ENCODE measurements at regions not wholly inside any gene's neighbourhood (a gene's known extent, or its start where the extent isn't known, plus 50 kb on each side); places are given as distances from the start of the nearest gene placed in this dataset.

DNA sequence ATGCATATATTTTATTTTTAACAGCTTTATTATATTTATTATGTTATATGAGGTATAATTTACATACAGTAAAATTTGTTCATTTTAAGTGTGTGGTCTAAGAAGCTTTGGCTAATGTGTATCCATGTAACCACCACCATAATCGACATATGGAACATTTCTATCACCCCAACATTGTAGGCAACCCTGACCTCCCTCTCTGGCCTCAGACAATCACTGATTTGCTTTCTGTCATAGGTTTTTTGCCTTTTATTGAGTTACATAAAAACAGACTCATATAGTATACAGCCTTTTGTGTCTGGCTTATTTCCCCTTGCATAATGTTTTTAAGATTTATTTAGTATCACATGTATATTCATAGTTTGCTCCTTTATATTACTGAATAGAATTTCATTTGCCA is 90.7 kb upstream of the KL start:
- CTCF ChIA-PET = interaction anchor here (0.8 to 1.2 kb wide), 2 partner anchors 8 to 14 kb away, joined by 3 read pairs; no protein-coding TSS in a partner anchor
- no peak overlapping the region for H3K4me3 ChIP-seq (ENCODE audit: low read depth, low read length)
- DNase-seq (ENCODE audit: low read depth, low spot score) = no peak
- POLR2A ChIA-PET = no interaction called here
- TF ChIP-seq, protein P1, sequence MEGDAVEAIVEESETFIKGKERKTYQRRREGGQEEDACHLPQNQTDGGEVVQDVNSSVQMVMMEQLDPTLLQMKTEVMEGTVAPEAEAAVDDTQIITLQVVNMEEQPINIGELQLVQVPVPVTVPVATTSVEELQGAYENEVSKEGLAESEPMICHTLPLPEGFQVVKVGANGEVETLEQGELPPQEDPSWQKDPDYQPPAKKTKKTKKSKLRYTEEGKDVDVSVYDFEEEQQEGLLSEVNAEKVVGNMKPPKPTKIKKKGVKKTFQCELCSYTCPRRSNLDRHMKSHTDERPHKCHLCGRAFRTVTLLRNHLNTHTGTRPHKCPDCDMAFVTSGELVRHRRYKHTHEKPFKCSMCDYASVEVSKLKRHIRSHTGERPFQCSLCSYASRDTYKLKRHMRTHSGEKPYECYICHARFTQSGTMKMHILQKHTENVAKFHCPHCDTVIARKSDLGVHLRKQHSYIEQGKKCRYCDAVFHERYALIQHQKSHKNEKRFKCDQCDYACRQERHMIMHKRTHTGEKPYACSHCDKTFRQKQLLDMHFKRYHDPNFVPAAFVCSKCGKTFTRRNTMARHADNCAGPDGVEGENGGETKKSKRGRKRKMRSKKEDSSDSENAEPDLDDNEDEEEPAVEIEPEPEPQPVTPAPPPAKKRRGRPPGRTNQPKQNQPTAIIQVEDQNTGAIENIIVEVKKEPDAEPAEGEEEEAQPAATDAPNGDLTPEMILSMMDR (IDR thresholded peaks at IDR 0.05; ENCODE audit: insufficient read depth, low read length, missing control alignments) = no peak

DNA sequence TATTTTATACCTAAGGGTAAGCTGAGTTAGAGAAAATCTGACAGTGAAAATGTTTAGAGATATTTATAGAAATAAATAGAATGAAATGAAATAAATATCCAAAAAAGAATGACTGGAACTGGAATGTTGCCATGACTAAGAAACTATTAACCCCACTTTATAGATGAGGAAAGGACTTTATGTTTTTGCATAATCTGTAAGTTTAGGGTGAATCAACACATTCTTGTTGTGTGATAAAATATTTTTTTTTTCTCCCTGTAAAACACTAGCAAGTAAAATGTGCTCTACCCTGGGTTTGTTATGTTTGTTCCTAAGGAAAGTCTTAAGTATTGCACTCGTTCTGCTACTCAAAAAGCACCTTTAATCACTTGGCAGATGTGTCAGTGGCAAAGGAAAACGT is 83.8 kb upstream of the KL start:
- ChIA-PET POLR2A (no interaction called here), CTCF (no interaction called here)
- TF ChIP-seq, protein P1 (IDR thresholded peaks at IDR 0.05; ENCODE audit: insufficient read depth, low read length, missing control alignments) = no peak
- no peak overlapping the region for H3K4me3 ChIP-seq (ENCODE audit: low read depth, low read length)
- no peak for DNase-seq (ENCODE audit: low read depth, low spot score)

DNA sequence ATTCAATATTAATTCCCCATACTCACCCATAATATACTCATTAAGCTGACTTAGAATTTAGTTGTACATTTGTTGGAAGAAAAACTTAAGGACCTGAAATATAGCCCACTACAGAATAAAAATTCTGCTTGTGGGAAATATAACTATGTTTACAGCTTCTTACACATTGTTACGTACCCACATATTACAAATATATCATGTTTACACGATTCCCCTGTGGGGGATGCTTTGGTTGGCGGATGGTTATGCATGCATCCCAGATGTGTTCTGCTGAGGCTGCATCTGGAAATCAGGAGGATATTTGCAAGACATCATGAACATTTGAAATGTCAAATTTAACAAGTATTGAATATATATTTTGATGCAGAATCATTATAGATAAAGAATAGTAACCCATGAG is 79.5 kb upstream of the KL start:
- TF ChIP-seq, protein P1 (IDR thresholded peaks at IDR 0.05; ENCODE audit: insufficient read depth, low read length, missing control alignments) = no peak
- POLR2A ChIA-PET = no interaction called here
- CTCF ChIA-PET = interaction anchor here (0.7 kb wide), 1 partner anchor 9 kb away, joined by 3 read pairs; no protein-coding TSS in a partner anchor
- no peak overlapping the region for H3K4me3 ChIP-seq (ENCODE audit: low read depth, low read length)
- no peak for DNase-seq (ENCODE audit: low read depth, low spot score)

DNA sequence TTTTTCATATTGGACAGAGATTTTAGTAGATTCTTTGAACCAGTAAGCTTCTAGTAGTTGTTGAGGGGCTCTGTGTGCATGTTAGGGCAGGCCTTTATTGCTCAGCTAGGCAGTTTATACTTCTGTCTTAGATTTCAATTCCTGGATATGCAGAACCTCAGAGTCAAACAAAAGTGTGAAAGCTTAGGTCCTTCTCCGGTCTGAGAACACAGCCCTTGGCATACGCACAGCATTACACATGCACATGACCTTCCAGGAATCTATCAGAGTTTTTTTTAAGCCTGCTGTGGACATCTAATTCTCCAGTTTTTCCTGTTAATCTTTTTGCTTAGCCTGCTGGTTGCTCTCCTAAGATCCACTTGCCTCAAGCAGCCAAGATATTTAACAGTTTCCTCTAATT is 77.9 kb upstream of the KL start:
- ChIA-PET CTCF (no interaction called here), POLR2A (no interaction called here)
- TF ChIP-seq, protein P1 (IDR thresholded peaks at IDR 0.05; ENCODE audit: insufficient read depth, low read length, missing control alignments) = no peak
- DNase-seq (ENCODE audit: low read depth, low spot score) = no peak
- no peak overlapping the region for H3K4me3 ChIP-seq (ENCODE audit: low read depth, low read length)

DNA sequence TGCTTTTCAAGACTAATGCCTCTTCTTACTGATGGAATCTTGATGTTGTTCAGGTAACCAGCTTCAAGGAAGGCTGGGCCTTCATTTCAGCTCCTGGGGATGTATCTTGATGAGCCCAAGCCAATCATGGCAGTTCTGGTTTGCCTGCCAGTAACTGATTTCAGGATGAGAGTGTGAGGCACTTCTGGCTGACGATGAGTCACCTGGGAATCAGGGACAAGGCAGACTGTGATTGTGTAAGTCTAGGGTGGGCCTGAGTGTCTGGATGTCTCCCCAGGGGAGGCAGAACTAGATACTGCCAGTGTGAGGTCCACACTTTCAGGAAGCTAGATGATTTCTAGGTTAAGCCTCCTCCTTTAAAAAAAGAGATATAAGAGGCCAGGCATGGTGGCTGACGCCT is 77.3 kb upstream of the KL start:
- ChIA-PET POLR2A (no interaction called here), CTCF (no interaction called here)
- H3K4me3 ChIP-seq (ENCODE audit: low read depth, low read length) = no peak overlapping the region
- no peak for DNase-seq (ENCODE audit: low read depth, low spot score)
- TF ChIP-seq, protein P1 (IDR thresholded peaks at IDR 0.05; ENCODE audit: insufficient read depth, low read length, missing control alignments) = no peak

DNA sequence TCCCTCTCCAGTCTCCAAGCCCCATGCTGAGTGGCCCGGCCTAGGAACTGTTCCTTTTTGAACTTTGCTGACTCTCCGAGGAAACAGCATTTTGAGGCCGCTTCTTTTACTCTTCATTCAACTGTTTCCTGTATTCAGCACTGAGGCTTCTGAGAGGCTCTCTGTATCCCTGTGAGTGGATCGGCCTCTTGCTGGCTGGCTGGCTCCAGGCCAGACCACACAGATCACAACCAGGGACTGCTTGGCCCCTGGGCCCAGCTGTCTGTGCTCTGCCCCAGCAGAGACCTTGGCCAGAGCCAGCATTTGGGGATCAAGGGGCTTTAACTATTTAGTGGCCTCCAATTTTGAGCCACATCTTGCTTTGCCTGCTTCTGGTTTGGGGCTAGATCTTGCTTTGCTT is 75.6 kb upstream of the KL start:
- no peak for DNase-seq (ENCODE audit: low read depth, low spot score)
- CTCF ChIA-PET = no interaction called here
- no peak overlapping the region for H3K4me3 ChIP-seq (ENCODE audit: low read depth, low read length)
- TF ChIP-seq, protein P1 (IDR thresholded peaks at IDR 0.05; ENCODE audit: insufficient read depth, low read length, missing control alignments) = no peak
- POLR2A ChIA-PET = no interaction called here

All from AG04449 (cell line).